Common myeloid progenitor, CD34-positive (primary cell): ENCODE measurements at regions not wholly inside any gene's neighbourhood (a gene's known extent, or its start where the extent isn't known, plus 50 kb on each side); places are given as distances from the start of the nearest gene placed in this dataset.
"Not testable (repeated sequence)": the region's sequence is repeated elsewhere in the genome, so short reads cannot be mapped to it uniquely, and the experiment has no call there.

Experiments
- CTCF ChIA-PET: fragments of 350-600 bp; sonication (Branson Sonifier 250); formaldehyde crosslinking; loops from one replicate; lab custom pipeline; 2021; ENCODE audit warnings: antibody characterized with exemption; lab: Charles Lee
- POLR2A ChIA-PET: fragments of 350-600 bp; sonication (Branson Sonifier 250); formaldehyde crosslinking; loops from one replicate; lab custom pipeline; 2021; ENCODE audit warnings: antibody characterized with exemption; lab: Charles Lee
- DNase-seq, 3 donors: peaks; one replicate each; pipeline versions ENCODE4 v3.0.0 to v3.0.0-alpha.2; 2013
- H3K27ac ChIP-seq, 2 experiments: 1 replicate in 1 of 2; 2 replicates in 1 of 2; pipeline ENCODE4 v1.7.0; 2013; ENCODE audit warnings: inconsistent platforms in 2 of 2, low read length in 2 of 2, mild to moderate bottlenecking in 2 of 2, low read depth in 1 of 2, moderate library complexity in 1 of 2; ENCODE audit not compliant: severe bottlenecking in 2 of 2, insufficient read depth in 1 of 2, poor library complexity in 1 of 2
- H3K27me3 ChIP-seq, 5 experiments: replicated peaks in 2 of 5; 1 replicate in 3 of 5; 2 replicates in 2 of 5; pipeline versions ENCODE4 v1.6.1 to v1.7.0; 2013; ENCODE audit warnings: low read length in 4 of 5, mild to moderate bottlenecking in 2 of 5, moderate library complexity in 2 of 5, inconsistent platforms in 1 of 5; ENCODE audit not compliant: insufficient read depth in 5 of 5, control insufficient read depth in 4 of 5
- H3K36me3 ChIP-seq, 4 experiments: 1 replicate in 2 of 4; 2 replicates in 2 of 4; pipeline versions ENCODE4 v1.6.1 to v1.7.0; 2013; ENCODE audit warnings: low read length in 3 of 4, control low read depth in 1 of 4, mild to moderate bottlenecking in 1 of 4; ENCODE audit not compliant: control insufficient read depth in 4 of 4, insufficient read depth in 4 of 4
- H3K4me1 ChIP-seq, 4 experiments: 1 replicate in 3 of 4; 2 replicates in 1 of 4; pipeline versions ENCODE4 v1.6.1 to v1.7.1; 2013; ENCODE audit warnings: low read length in 3 of 4, mild to moderate bottlenecking in 3 of 4, control low read depth in 1 of 4, inconsistent platforms in 1 of 4, moderate library complexity in 1 of 4; ENCODE audit not compliant: control insufficient read depth in 4 of 4, insufficient read depth in 4 of 4; ENCODE audit errors: control extremely low read depth in 1 of 4
- H3K4me3 ChIP-seq, 7 experiments: 1 replicate in 4 of 7; 2 replicates in 3 of 7; pipeline versions ENCODE4 v1.5.1 to v1.7.0; 2013; ENCODE audit warnings: mild to moderate bottlenecking in 7 of 7, low read length in 6 of 7, moderate library complexity in 6 of 7, inconsistent platforms in 2 of 7, low read depth in 2 of 7, control low read depth in 1 of 7; ENCODE audit not compliant: insufficient read depth in 4 of 7, control insufficient read depth in 1 of 7; ENCODE audit errors: extremely low read depth in 1 of 7
- H3K9me3 ChIP-seq, 5 experiments: 1 replicate in 4 of 5; 2 replicates in 1 of 5; pipeline versions ENCODE4 v1.6.1 to v1.7.1; 2013; ENCODE audit warnings: low read length in 4 of 5, mild to moderate bottlenecking in 2 of 5, inconsistent platforms in 1 of 5, low read depth in 1 of 5, moderate library complexity in 1 of 5; ENCODE audit not compliant: control insufficient read depth in 4 of 5, insufficient read depth in 2 of 5; ENCODE audit errors: control extremely low read depth in 1 of 5
- WGBS: methylation state at CpG from one replicate; pipeline ENCODE4 v1.1.5; 2013; ENCODE audit not compliant: insufficient coverage; 5-methylcytosine and 5-hydroxymethylcytosine counted together

GRCh38 chr3:81339040-81339845, 422.2 kb downstream of the GBE1 start:
- Histone ChIP-seq H3K27ac (no peak overlapping the region), H3K4me1 (no peaks in the 10 kb centered on the region), H3K27me3 (no peaks in the 10 kb centered on the region), H3K4me3 (no peak overlapping the region), H3K36me3 (no peaks in the 10 kb centered on the region), H3K9me3 (no peaks in the 10 kb centered on the region)
- no CpG with 5 or more reads among the region's 1 CpG for WGBS
- POLR2A ChIA-PET = no interaction called here
- peak; percentile 6 to 35 (median 31) for DNase-seq
- CTCF ChIA-PET = interaction anchor here (1.0 to 1.4 kb wide), 3 partner anchors 10 to 20 kb away, joined by 3 to 6 read pairs (median 4); no protein-coding TSS in a partner anchor

GRCh38 chr3:81336470-81336869, 425.0 kb downstream of the GBE1 start:
- ChIA-PET POLR2A (no interaction called here), CTCF (no interaction called here)
- Histone ChIP-seq H3K27me3 (no peaks in the 10 kb centered on the region), H3K4me1 (no peaks in the 10 kb centered on the region), H3K4me3 (no peak overlapping the region), H3K9me3 (no peaks in the 10 kb centered on the region), H3K27ac (no peak overlapping the region), H3K36me3 (no peaks in the 10 kb centered on the region)
- WGBS = no CpG with 5 or more reads among the region's 4 CpGs
- DNase-seq = no peak

DNA sequence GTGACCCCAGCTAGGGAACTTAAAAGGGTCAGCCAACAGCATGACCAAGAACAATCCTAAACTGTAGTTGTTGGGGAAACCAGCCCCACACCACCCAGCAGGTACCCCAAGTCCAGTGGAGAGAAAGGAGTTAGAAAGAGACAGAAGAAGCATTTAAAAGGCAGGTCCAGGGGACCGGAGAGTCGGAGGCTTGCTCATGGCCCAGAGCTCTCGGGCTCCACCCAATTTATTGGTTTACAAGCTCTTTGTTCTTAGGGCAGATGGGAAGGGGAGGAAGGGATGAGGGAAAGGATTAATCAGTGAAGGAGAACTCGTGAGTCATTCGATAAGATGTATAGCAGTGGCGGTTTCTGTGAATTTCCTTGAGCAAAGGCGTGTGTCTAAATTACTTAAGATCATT, 431.6 kb downstream of the GBE1 start:
- POLR2A ChIA-PET, H3K9me3 ChIP-seq, CTCF ChIA-PET, H3K4me3 ChIP-seq, H3K4me1 ChIP-seq, H3K36me3 ChIP-seq, DNase-seq, H3K27ac ChIP-seq, H3K27me3 ChIP-seq: not testable (repeated sequence)
- 96% methylated on average over 4 of the region's 7 CpGs for WGBS

GRCh38 chr3:81326245-81326644, 435.2 kb downstream of the GBE1 start:
- Histone ChIP-seq H3K27ac (no peak overlapping the region), H3K27me3 (peaks cover 0 to 3% (median 0%) of the 10 kb centered on the region in 5 experiments), H3K9me3 (no peaks in the 10 kb centered on the region), H3K36me3 (no peaks in the 10 kb centered on the region), H3K4me1 (no peaks in the 10 kb centered on the region), H3K4me3 (no peak overlapping the region)
- DNase-seq = no peak
- 93% methylated on average over 8 of the region's 8 CpGs for WGBS
- CTCF ChIA-PET = no interaction called here
- POLR2A ChIA-PET = no interaction called here

DNA sequence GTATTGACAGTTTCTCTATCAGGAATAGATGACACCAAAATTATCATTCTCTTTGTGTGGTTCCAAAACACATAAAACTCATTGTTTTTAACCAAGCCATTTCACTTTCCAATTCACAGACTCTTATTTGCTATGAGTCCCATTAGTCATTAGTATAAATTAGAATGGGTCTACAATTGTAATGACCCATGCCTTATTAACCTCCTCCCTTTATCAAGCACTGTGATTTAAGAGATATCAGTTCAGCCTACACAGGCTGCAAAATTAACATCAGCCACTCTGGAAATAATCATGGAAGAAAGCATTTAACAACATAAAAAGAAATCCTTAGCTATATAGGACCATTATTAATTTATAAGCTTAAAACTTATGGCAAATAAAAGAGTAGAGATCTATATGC, 440.6 kb downstream of the GBE1 start:
- no peak overlapping the region for H3K4me3 ChIP-seq
- H3K27me3 ChIP-seq = peaks cover 0 to 3% (median 0%) of the 10 kb centered on the region in 5 experiments
- H3K4me1 ChIP-seq = no peaks in the 10 kb centered on the region
- POLR2A ChIA-PET = no interaction called here
- no peaks in the 10 kb centered on the region for H3K36me3 ChIP-seq
- no peak for DNase-seq
- CTCF ChIA-PET = interaction anchor here (1.0 kb wide), 1 partner anchor 18 kb away, joined by 3 read pairs; no protein-coding TSS in a partner anchor
- H3K27ac ChIP-seq = no peak overlapping the region
- H3K9me3 ChIP-seq = no peaks in the 10 kb centered on the region

- Histone ChIP-seq H3K9me3 (no peaks in the 10 kb centered on the region), H3K4me1 (no peaks in the 10 kb centered on the region), H3K4me3 (no peak overlapping the region), H3K27ac (no peak overlapping the region), H3K36me3 (no peaks in the 10 kb centered on the region), H3K27me3 (no peaks in the 10 kb centered on the region)
- no peak for DNase-seq
- ChIA-PET POLR2A (no interaction called here), CTCF (no interaction called here)
Observed at GRCh38 chr3:81315030-81315429, 446.4 kb downstream of the GBE1 start.

DNA sequence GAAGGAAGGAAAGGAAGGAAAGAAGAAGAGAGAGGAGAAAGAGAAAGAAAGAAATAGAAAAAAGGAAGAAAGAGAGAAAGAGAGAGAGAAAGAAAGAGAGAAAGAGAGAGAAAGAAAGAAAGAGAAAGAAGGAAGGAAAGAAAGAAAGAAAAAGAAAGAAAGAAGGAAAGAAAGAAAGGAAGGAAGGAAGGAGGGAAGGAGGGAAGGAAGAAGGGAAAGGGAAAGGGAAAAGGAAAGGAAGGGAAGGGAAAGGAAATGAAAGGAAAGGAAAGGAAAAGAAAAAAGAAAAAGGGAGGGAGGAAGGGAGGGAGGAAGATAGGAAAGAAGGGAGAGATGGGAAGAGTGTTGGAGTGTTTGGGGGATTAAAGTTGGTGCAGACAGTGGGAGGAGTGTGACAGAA, 450.1 kb downstream of the GBE1 start:
- no peak for DNase-seq
- Histone ChIP-seq H3K4me3 (no peak overlapping the region), H3K27me3 (peaks cover 0 to 2% (median 0%) of the 10 kb centered on the region in 5 experiments), H3K36me3 (no peaks in the 10 kb centered on the region), H3K9me3 (no peaks in the 10 kb centered on the region), H3K4me1 (no peaks in the 10 kb centered on the region), H3K27ac (no peak overlapping the region)
- ChIA-PET CTCF (no interaction called here), POLR2A (no interaction called here)
